ENCODE measurements at regions not wholly inside any gene's neighbourhood (a gene's known extent, or its start where the extent isn't known, plus 50 kb on each side); places are given as distances from the start of the nearest gene placed in this dataset.

DNA sequence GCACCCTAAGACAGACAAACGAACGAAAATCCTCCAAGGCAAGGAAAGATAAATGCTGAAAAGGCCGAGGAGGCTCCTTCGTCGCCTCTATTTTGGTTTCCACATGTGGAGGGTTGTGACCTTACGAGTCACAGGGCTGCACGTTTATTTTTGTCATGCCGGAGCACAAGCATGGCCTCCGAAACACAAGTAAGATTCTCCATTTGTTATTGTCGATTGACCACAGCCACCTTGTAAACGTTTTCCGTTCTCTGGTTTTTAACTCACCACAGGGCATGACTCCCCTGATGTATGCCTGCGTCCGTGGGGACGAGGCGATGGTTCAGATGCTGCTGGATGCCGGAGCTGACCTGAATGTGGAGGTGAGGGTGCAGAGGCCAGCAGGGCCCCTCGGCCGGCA, 73.1 kb upstream of the PWP1 start:
- no peak for TF ChIP-seq FOXP2 (optimal IDR thresholded peaks at IDR 0.05; ENCODE audit: borderline replicate concordance, extremely low read depth, extremely low read length, insufficient read depth)
- TF ChIP-seq REST (IDR thresholded peaks at IDR 0.05; ENCODE audit: insufficient read depth in 1 of 2, low read depth in 2 of 2, low read length in 2 of 2) = no peak
- no peak for TF ChIP-seq SIN3A (IDR thresholded peaks at IDR 0.05; ENCODE audit: borderline replicate concordance, insufficient read depth, low read length)
- TF ChIP-seq POLR2AphosphoS5 (IDR thresholded peaks at IDR 0.05; ENCODE audit: low read depth, low read length) = no peak
- TF ChIP-seq TAF1 (IDR thresholded peaks at IDR 0.05; ENCODE audit: borderline replicate concordance, insufficient read depth, low read length) = no peak
